HEK293 (cell line): ENCODE measurements at regions not wholly inside any gene's neighbourhood (a gene's known extent, or its start where the extent isn't known, plus 50 kb on each side); places are given as distances from the start of the nearest gene placed in this dataset.

Experiments
- CTCF ChIA-PET: fragments of 350-600 bp; formaldehyde crosslinking; extraction: SDS; loops from one replicate; lab custom pipeline; 2021; ENCODE audit warnings: antibody characterized with exemption; lab: Yijun Ruan, JAX
- POLR2A ChIA-PET: fragments of 300-600 bp; formaldehyde crosslinking; extraction: SDS; loops from one replicate; lab custom pipeline; 2020; ENCODE audit warnings: antibody characterized with exemption, inconsistent platforms; lab: Yijun Ruan, JAX
- H3K27ac ChIP-seq: fragments of 200-500 bp; sonication (Bioruptor generic); 2 replicates; pipeline ENCODE4 v1.5.1; 2014; ENCODE audit warnings: low read depth, low read length, control low read depth, inconsistent platforms; ENCODE audit errors: extremely low read depth
- H3K36me3 ChIP-seq, 2 experiments: fragments of 200-500 bp in 1 of 2; sonication (Bioruptor generic) in 1 of 2; 1 replicate in 1 of 2; 2 replicates in 1 of 2; pipeline ENCODE4 v1.5.1; 2014 to 2017; ENCODE audit warnings: inconsistent platforms in 2 of 2, low read length in 2 of 2; ENCODE audit not compliant: control insufficient read depth in 2 of 2, insufficient read depth in 1 of 2
- H3K4me1 ChIP-seq: fragments of 200-500 bp; sonication (Bioruptor generic); 2 replicates; pipeline ENCODE4 v1.5.1; 2014; ENCODE audit warnings: mild to moderate bottlenecking, low read length, inconsistent platforms; ENCODE audit not compliant: control insufficient read depth, insufficient read depth
- H3K4me3 ChIP-seq: 2 replicates; pipeline ENCODE4 v1.5.1; 2011; ENCODE audit warnings: low read depth, mild to moderate bottlenecking, control low read depth, low read length, moderate library complexity
- H3K9me3 ChIP-seq: fragments of 200-500 bp; sonication (Bioruptor generic); 2 replicates; pipeline ENCODE4 v1.5.1; 2014; ENCODE audit warnings: low read depth, low read length, inconsistent platforms; ENCODE audit not compliant: control insufficient read depth, insufficient read depth
- MEIS1 ChIP-seq: sonication (generic); formaldehyde crosslinking; IDR thresholded peaks from 2 replicates; pipeline ENCODE4 v1.8.1; 2022; ENCODE audit warnings: missing genetic modification reagents, mild to moderate bottlenecking, borderline replicate concordance
- OSR2 ChIP-seq: fragments of 450-650 bp; formaldehyde crosslinking; IDR thresholded peaks from 2 replicates; pipeline ENCODE4 v1.5.1; 2016; ENCODE audit warnings: missing biosample characterization, missing genetic modification characterization
- SALL2 ChIP-seq: fragments of 450-650 bp; formaldehyde crosslinking; IDR thresholded peaks from 2 replicates; pipeline ENCODE4 v1.5.0; 2017; ENCODE audit warnings: missing biosample characterization, mild to moderate bottlenecking, missing genetic modification characterization, borderline replicate concordance
- TCF7L2 ChIP-seq: IDR thresholded peaks from 2 replicates; pipeline ENCODE4 v1.6.1; 2011; ENCODE audit warnings: low read depth, mild to moderate bottlenecking, inconsistent platforms, low read length, moderate library complexity, borderline replicate concordance
- YY2 ChIP-seq: fragments of 450-650 bp; formaldehyde crosslinking; IDR thresholded peaks from 2 replicates; pipeline ENCODE4 v1.5.1; 2016; ENCODE audit warnings: missing biosample characterization, missing genetic modification characterization
- ZBTB20 ChIP-seq: fragments of 450-650 bp; formaldehyde crosslinking; IDR thresholded peaks from 2 replicates; pipeline ENCODE4 v1.5.1; 2016; ENCODE audit warnings: missing biosample characterization, missing genetic modification characterization
- ZBTB6 ChIP-seq: fragments of 450-650 bp; formaldehyde crosslinking; IDR thresholded peaks from 2 replicates; pipeline ENCODE4 v1.5.1; 2017; ENCODE audit warnings: missing biosample characterization, missing genetic modification characterization
- ZFHX2 ChIP-seq: fragments of 450-650 bp; formaldehyde crosslinking; conservative IDR thresholded peaks from 2 replicates; pipeline ENCODE4 v1.5.1; 2016; ENCODE audit warnings: missing biosample characterization, missing genetic modification characterization
- ZFP3 ChIP-seq: fragments of 450-650 bp; formaldehyde crosslinking; IDR thresholded peaks from 2 replicates; pipeline ENCODE4 v1.5.1; 2016; ENCODE audit warnings: low read depth, missing biosample characterization, missing genetic modification characterization
- ZFP41 ChIP-seq: fragments of 450-650 bp; formaldehyde crosslinking; IDR thresholded peaks from 2 replicates; pipeline ENCODE4 v1.5.1; 2016; ENCODE audit warnings: missing biosample characterization, missing genetic modification characterization, borderline replicate concordance
- ZNF10 ChIP-seq: fragments of 450-650 bp; formaldehyde crosslinking; IDR thresholded peaks from 2 replicates; pipeline ENCODE4 v1.5.1; 2017; ENCODE audit warnings: missing biosample characterization, missing genetic modification characterization
- ZNF132 ChIP-seq: fragments of 450-650 bp; formaldehyde crosslinking; IDR thresholded peaks from 2 replicates; pipeline ENCODE4 v1.5.1; 2017; ENCODE audit warnings: missing biosample characterization, missing genetic modification characterization, borderline replicate concordance
- ZNF133 ChIP-seq: fragments of 450-650 bp; formaldehyde crosslinking; IDR thresholded peaks from 2 replicates; pipeline ENCODE4 v1.5.1; 2016; ENCODE audit warnings: missing biosample characterization, missing genetic modification characterization
- ZNF169 ChIP-seq: fragments of 450-650 bp; formaldehyde crosslinking; IDR thresholded peaks from 2 replicates; pipeline ENCODE4 v1.5.1; 2016; ENCODE audit warnings: missing biosample characterization, missing genetic modification characterization
- ZNF19 ChIP-seq: fragments of 450-650 bp; formaldehyde crosslinking; IDR thresholded peaks from 2 replicates; pipeline ENCODE4; 2016; ENCODE audit warnings: missing biosample characterization, missing genetic modification characterization, low read depth
- ZNF202 ChIP-seq: fragments of 450-650 bp; formaldehyde crosslinking; IDR thresholded peaks from 2 replicates; pipeline ENCODE4 v1.5.1; 2016; ENCODE audit warnings: missing biosample characterization, missing genetic modification characterization, borderline replicate concordance
- ZNF211 ChIP-seq: fragments of 450-650 bp; formaldehyde crosslinking; IDR thresholded peaks from 2 replicates; pipeline ENCODE4 v1.5.1; 2016; ENCODE audit warnings: low read depth, missing biosample characterization, missing genetic modification characterization
- ZNF23 ChIP-seq: fragments of 450-650 bp; formaldehyde crosslinking; IDR thresholded peaks from 2 replicates; pipeline ENCODE4 v1.5.1; 2016; ENCODE audit warnings: missing biosample characterization, missing genetic modification characterization, borderline replicate concordance
- ZNF514 ChIP-seq: fragments of 450-650 bp; formaldehyde crosslinking; IDR thresholded peaks from 2 replicates; pipeline ENCODE4 v1.5.1; 2016; ENCODE audit warnings: missing biosample characterization, missing genetic modification characterization
- ZNF561 ChIP-seq: fragments of 450-650 bp; IDR thresholded peaks from 2 replicates; pipeline ENCODE4 v1.5.1; 2018; ENCODE audit warnings: missing biosample characterization, missing genetic modification characterization, borderline replicate concordance
- ZNF585B ChIP-seq: fragments of 450-650 bp; formaldehyde crosslinking; IDR thresholded peaks from 2 replicates; pipeline ENCODE4 v1.5.1; 2016; ENCODE audit warnings: missing biosample characterization, missing genetic modification characterization
- ZNF692 ChIP-seq: fragments of 450-650 bp; formaldehyde crosslinking; IDR thresholded peaks from 2 replicates; pipeline ENCODE4 v1.5.1; 2016; ENCODE audit warnings: missing biosample characterization, missing genetic modification characterization
- ZNF707 ChIP-seq: fragments of 450-650 bp; formaldehyde crosslinking; IDR thresholded peaks from 2 replicates; pipeline ENCODE4 v1.5.1; 2016; ENCODE audit warnings: missing biosample characterization, missing genetic modification characterization
- TF ChIP-seq, protein P1 (sequence below): fragments of 450-650 bp; formaldehyde crosslinking; IDR thresholded peaks from 2 replicates; pipeline ENCODE4 v1.5.1; 2016; ENCODE audit warnings: missing biosample characterization, missing genetic modification characterization
- TF ChIP-seq, protein P2 (sequence below): fragments of 450-650 bp; formaldehyde crosslinking; IDR thresholded peaks from 2 replicates; pipeline ENCODE4; 2016; ENCODE audit warnings: missing biosample characterization, missing genetic modification characterization
- TF ChIP-seq, protein P3 (sequence below): fragments of 450-650 bp; formaldehyde crosslinking; IDR thresholded peaks from 2 replicates; pipeline ENCODE4 v1.5.1; 2016; ENCODE audit warnings: missing biosample characterization, missing genetic modification characterization, low read depth
- TF ChIP-seq, protein P4 (sequence below): fragments of 450-650 bp; formaldehyde crosslinking; IDR thresholded peaks from 2 replicates; pipeline ENCODE4 v1.5.1; 2016; ENCODE audit warnings: missing biosample characterization, missing genetic modification characterization

DNA sequence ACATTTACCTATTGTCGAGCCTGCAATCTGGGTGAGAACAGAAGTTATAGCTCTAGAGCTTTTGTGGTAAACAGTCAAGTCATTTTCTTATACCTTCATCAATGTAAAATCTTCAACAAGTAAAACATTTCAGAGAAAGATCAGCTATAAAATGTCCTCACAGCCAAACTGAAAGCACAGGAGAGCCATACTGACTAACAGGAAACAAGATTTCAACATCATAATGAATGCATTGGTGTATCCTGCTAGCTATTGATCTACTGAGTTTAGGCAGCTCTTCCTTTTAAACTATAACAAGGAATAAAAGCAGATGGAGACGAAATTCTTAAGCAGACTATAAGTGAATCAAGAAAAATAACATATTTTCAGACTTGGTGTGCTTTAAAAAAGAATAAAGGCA, 1522.9 kb upstream of the WWC1 start:
- Histone ChIP-seq H3K4me3 (no peak overlapping the region), H3K4me1 (no peaks in the 10 kb centered on the region), H3K27ac (no peak overlapping the region), H3K9me3 (no peaks in the 10 kb centered on the region), H3K36me3 (no peaks in the 10 kb centered on the region)
- POLR2A ChIA-PET, result no interaction called here
- CTCF ChIA-PET, result no interaction called here
- TF ChIP-seq ZFP3 (tag by site-specific recombination), result no peak
- no peak for TF ChIP-seq ZNF132
- TF ChIP-seq ZNF169 (tag by site-specific recombination), result no peak
- TF ChIP-seq ZNF133 (tag by site-specific recombination), result no peak
- no peak for TF ChIP-seq YY2 (tag by site-specific recombination)
- no peak for TF ChIP-seq ZNF211 (tag by site-specific recombination)
- TF ChIP-seq, all 188 proteins: peak for 0

GRCh38 chr5:166772770-166773169, 1518.7 kb upstream of the WWC1 start:
- no peak overlapping the region for H3K27ac ChIP-seq
- no peak for TF ChIP-seq ZNF19 (tag by site-specific recombination)
- TF ChIP-seq, protein P1, sequence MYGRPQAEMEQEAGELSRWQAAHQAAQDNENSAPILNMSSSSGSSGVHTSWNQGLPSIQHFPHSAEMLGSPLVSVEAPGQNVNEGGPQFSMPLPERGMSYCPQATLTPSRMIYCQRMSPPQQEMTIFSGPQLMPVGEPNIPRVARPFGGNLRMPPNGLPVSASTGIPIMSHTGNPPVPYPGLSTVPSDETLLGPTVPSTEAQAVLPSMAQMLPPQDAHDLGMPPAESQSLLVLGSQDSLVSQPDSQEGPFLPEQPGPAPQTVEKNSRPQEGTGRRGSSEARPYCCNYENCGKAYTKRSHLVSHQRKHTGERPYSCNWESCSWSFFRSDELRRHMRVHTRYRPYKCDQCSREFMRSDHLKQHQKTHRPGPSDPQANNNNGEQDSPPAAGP (tag by site-specific recombination), result no peak
- no peak for TF ChIP-seq ZNF692 (tag by site-specific recombination)
- no peak for TF ChIP-seq OSR2 (tag by site-specific recombination)
- no peak for TF ChIP-seq ZNF23 (tag by site-specific recombination)
- no peak for TF ChIP-seq ZFHX2
- TF ChIP-seq ZBTB20 (tag by site-specific recombination), result no peak
- TF ChIP-seq, protein P2, sequence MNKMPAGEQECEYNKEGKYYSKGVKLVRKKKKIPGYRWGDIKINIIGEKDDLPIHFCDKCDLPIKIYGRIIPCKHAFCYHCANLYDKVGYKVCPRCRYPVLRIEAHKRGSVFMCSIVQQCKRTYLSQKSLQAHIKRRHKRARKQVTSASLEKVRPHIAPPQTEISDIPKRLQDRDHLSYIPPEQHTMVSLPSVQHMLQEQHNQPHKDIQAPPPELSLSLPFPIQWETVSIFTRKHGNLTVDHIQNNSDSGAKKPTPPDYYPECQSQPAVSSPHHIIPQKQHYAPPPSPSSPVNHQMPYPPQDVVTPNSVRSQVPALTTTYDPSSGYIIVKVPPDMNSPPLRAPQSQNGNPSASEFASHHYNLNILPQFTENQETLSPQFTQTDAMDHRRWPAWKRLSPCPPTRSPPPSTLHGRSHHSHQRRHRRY (tag by site-specific recombination), result no peak
- TF ChIP-seq ZNF10 (tag by site-specific recombination), result no peak
- TF ChIP-seq SALL2 (tag by site-specific recombination), result no peak
- no peak for TF ChIP-seq ZNF585B (tag by site-specific recombination)
- no peak for TF ChIP-seq ZNF514 (tag by site-specific recombination)
- no peak for TF ChIP-seq TCF7L2
- no peak for TF ChIP-seq ZNF202 (tag by site-specific recombination)
- TF ChIP-seq, all 188 proteins: peak for 0
- Histone ChIP-seq H3K9me3 (no peaks in the 10 kb centered on the region), H3K4me1 (no peaks in the 10 kb centered on the region), H3K36me3 (no peaks in the 10 kb centered on the region), H3K4me3 (no peak overlapping the region)
- ChIA-PET POLR2A (no interaction called here), CTCF (no interaction called here)

DNA sequence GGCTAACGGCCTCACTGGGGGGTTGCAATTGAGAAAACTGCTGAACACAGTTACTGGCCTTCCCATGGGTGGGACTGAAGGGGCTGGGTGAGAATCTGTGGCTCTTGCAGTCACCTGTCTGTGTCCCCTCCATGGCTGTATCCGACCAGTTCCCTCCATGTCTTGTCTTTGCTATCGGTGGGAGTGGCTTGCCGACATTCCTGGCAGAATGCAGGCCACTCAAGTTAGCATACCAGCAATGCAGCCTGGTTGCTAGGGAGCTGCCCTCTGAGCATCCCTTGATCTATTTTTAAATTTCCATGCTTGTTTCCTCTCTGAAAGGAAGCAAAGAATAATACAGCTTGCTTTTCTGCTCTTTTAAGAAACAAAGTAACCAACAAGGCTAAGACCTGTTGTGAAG, 1509.7 kb upstream of the WWC1 start:
- Histone ChIP-seq H3K4me1 (no peaks in the 10 kb centered on the region), H3K36me3 (no peaks in the 10 kb centered on the region), H3K4me3 (no peak overlapping the region), H3K9me3 (no peaks in the 10 kb centered on the region), H3K27ac (no peak overlapping the region)
- POLR2A ChIA-PET, result no interaction called here
- CTCF ChIA-PET, result no interaction called here
- TF ChIP-seq ZFP41 (tag by site-specific recombination), result no peak
- no peak for TF ChIP-seq ZNF707 (tag by site-specific recombination)
- TF ChIP-seq, protein P3, sequence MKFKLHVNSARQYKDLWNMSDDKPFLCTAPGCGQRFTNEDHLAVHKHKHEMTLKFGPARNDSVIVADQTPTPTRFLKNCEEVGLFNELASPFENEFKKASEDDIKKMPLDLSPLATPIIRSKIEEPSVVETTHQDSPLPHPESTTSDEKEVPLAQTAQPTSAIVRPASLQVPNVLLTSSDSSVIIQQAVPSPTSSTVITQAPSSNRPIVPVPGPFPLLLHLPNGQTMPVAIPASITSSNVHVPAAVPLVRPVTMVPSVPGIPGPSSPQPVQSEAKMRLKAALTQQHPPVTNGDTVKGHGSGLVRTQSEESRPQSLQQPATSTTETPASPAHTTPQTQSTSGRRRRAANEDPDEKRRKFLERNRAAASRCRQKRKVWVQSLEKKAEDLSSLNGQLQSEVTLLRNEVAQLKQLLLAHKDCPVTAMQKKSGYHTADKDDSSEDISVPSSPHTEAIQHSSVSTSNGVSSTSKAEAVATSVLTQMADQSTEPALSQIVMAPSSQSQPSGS (tag by site-specific recombination), result no peak
- TF ChIP-seq ZNF561 (tag by site-specific recombination), result no peak
- no peak for TF ChIP-seq ZBTB6 (tag by site-specific recombination)
- TF ChIP-seq, protein P4, sequence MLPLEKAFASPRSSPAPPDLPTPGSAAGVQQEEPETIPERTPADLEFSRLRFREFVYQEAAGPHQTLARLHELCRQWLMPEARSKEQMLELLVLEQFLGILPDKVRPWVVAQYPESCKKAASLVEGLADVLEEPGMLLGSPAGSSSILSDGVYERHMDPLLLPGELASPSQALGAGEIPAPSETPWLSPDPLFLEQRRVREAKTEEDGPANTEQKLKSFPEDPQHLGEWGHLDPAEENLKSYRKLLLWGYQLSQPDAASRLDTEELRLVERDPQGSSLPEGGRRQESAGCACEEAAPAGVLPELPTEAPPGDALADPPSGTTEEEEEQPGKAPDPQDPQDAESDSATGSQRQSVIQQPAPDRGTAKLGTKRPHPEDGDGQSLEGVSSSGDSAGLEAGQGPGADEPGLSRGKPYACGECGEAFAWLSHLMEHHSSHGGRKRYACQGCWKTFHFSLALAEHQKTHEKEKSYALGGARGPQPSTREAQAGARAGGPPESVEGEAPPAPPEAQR (tag by site-specific recombination), result no peak
- no peak for TF ChIP-seq MEIS1
